Osteocyte (in vitro differentiated cells): ENCODE measurements at regions not wholly inside any gene's neighbourhood (a gene's known extent, or its start where the extent isn't known, plus 50 kb on each side); places are given as distances from the start of the nearest gene placed in this dataset.
"Not testable (repeated sequence)": the region's sequence is repeated elsewhere in the genome, so short reads cannot be mapped to it uniquely, and the experiment has no call there.

Source experiments
- DNase-seq: peaks from one replicate; pipeline ENCODE4 v3.0.0; 2021; ENCODE audit warnings: mixed read lengths; ENCODE audit not compliant: unreplicated experiment; ENCODE audit errors: extremely low spot score
- H3K27ac Mint-ChIP-seq: one replicate; pipeline ENCODE4 v1.8.0; 2021; ENCODE audit warnings: mild to moderate bottlenecking, mixed read lengths; ENCODE audit not compliant: unreplicated experiment
- H3K27me3 Mint-ChIP-seq: one replicate; pipeline ENCODE4 v1.8.0; 2021; ENCODE audit warnings: mixed read lengths; ENCODE audit not compliant: unreplicated experiment
- H3K36me3 Mint-ChIP-seq: one replicate; pipeline ENCODE4 v1.8.0; 2021; ENCODE audit warnings: mixed read lengths; ENCODE audit not compliant: unreplicated experiment
- H3K4me1 Mint-ChIP-seq: one replicate; pipeline ENCODE4 v1.8.0; 2021; ENCODE audit warnings: mixed read lengths; ENCODE audit not compliant: unreplicated experiment
- H3K4me3 Mint-ChIP-seq: one replicate; pipeline ENCODE4 v1.8.0; 2021; ENCODE audit warnings: mild to moderate bottlenecking, moderate library complexity, mixed read lengths; ENCODE audit not compliant: unreplicated experiment
- H3K9me3 Mint-ChIP-seq: one replicate; pipeline ENCODE4 v1.8.0; 2021; ENCODE audit warnings: mixed read lengths; ENCODE audit not compliant: unreplicated experiment
- TF ChIP-seq, protein P1 (sequence below): fragments of 200-600 bp; sonication (generic); IDR thresholded peaks from 2 replicates; pipeline ENCODE4 v1.5.0; 2021; ENCODE audit warnings: antibody characterized with exemption, mild to moderate bottlenecking, moderate library complexity

GRCh38 chr10:64039198-64039597, 518.0 kb downstream of the REEP3 start:
- Mint-ChIP-seq H3K27me3 (peaks cover 12% of the 10 kb centered on the region), H3K27ac (no peak overlapping the region), H3K4me3 (no peak overlapping the region), H3K36me3 (no peaks in the 10 kb centered on the region), H3K4me1 (peaks cover 14% of the 10 kb centered on the region), H3K9me3 (no peaks in the 10 kb centered on the region)
- TF ChIP-seq, protein P1, sequence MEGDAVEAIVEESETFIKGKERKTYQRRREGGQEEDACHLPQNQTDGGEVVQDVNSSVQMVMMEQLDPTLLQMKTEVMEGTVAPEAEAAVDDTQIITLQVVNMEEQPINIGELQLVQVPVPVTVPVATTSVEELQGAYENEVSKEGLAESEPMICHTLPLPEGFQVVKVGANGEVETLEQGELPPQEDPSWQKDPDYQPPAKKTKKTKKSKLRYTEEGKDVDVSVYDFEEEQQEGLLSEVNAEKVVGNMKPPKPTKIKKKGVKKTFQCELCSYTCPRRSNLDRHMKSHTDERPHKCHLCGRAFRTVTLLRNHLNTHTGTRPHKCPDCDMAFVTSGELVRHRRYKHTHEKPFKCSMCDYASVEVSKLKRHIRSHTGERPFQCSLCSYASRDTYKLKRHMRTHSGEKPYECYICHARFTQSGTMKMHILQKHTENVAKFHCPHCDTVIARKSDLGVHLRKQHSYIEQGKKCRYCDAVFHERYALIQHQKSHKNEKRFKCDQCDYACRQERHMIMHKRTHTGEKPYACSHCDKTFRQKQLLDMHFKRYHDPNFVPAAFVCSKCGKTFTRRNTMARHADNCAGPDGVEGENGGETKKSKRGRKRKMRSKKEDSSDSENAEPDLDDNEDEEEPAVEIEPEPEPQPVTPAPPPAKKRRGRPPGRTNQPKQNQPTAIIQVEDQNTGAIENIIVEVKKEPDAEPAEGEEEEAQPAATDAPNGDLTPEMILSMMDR: no peak
- no peak for DNase-seq

GRCh38 chr10:64040781-64041180, 519.6 kb downstream of the REEP3 start:
- Mint-ChIP-seq H3K4me1 (peaks cover 14% of the 10 kb centered on the region), H3K4me3 (no peak overlapping the region), H3K36me3 (no peaks in the 10 kb centered on the region), H3K27me3 (peaks cover 10% of the 10 kb centered on the region), H3K9me3 (no peaks in the 10 kb centered on the region), H3K27ac (no peak overlapping the region)
- TF ChIP-seq, protein P1: no peak
- no peak for DNase-seq

GRCh38 chr10:64041185-64041988, 520.2 kb downstream of the REEP3 start:
- TF ChIP-seq, protein P1: peak; percentile 100
- H3K4me1 Mint-ChIP-seq: peaks cover 12% of the 10 kb centered on the region
- no peak overlapping the region for H3K4me3 Mint-ChIP-seq
- H3K27me3 Mint-ChIP-seq: peaks cover 6% of the 10 kb centered on the region
- no peaks in the 10 kb centered on the region for H3K9me3 Mint-ChIP-seq
- no peak overlapping the region for H3K27ac Mint-ChIP-seq
- H3K36me3 Mint-ChIP-seq: no peaks in the 10 kb centered on the region
- no peak for DNase-seq

DNA sequence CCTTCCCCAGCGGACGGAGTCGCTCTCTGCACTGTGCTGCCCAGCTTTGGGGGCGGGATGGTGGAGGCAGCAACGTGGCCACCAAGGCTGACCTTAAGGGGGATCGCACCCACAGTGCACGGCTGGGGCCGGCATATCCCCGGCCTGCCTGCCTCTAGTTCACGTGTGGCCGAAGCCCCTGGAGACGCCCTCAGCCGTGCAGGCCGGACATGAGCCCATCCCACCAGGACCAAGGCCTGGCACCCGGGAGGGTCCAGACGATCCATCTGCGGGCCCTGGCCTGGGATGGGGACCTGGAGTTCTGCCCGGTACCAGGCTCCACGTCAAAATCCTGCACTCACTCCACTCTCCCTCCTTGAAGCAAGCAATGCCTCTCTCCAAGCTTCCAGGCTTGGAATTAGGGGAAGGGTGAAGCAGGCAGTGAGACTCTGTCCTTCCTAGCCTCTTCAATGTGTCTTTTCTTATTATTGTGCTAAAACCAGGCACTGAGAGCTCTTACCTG, 520.8 kb downstream of the REEP3 start:
- H3K9me3 Mint-ChIP-seq: no peaks in the 10 kb centered on the region
- peaks cover 6% of the 10 kb centered on the region for H3K4me1 Mint-ChIP-seq
- no peak overlapping the region for H3K27ac Mint-ChIP-seq
- H3K27me3 Mint-ChIP-seq: peaks cover 2% of the 10 kb centered on the region
- TF ChIP-seq, protein P1: no peak
- H3K36me3 Mint-ChIP-seq: no peaks in the 10 kb centered on the region
- DNase-seq: no peak
- H3K4me3 Mint-ChIP-seq: no peak overlapping the region

GRCh38 chr10:64044098-64044497, 522.9 kb downstream of the REEP3 start:
- Mint-ChIP-seq H3K27ac (no peak overlapping the region), H3K27me3 (peaks cover 13% of the 10 kb centered on the region), H3K4me3 (no peak overlapping the region), H3K36me3 (no peaks in the 10 kb centered on the region), H3K9me3 (no peaks in the 10 kb centered on the region), H3K4me1 (peaks cover 3% of the 10 kb centered on the region)
- TF ChIP-seq, protein P1: no peak
- no peak for DNase-seq

DNA sequence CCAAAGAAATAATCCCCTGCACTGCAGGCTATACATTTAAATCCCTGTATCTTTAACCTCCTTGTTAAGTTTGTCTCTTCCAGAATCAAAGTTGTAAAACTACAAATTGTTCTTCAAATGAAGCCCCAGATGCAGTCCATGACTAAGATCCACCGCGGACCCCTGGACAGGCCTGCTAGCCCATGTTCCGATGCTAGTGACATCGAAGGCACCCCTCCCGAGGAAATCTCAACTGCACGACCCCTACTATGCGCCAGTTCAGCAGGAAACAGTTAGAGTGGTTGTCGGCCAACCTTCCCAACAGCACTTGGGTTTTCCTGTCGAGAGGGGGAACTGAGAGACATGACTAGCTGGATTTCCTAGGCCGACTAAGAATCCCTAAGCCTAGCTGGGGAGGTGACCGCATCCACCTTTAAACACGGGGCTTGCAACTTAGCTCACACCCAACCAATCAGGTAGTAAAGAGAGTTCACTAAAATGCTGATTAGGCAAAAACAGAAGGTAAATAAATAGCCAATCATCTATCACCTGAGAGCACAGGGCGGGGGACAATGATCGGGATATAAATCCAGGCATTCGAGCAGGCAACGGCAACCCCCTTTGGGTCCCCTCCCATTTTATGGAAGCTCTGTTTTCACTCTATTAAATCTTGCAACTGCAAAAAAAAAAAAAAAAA, 523.9 kb downstream of the REEP3 start:
- peaks cover 14% of the 10 kb centered on the region for H3K27me3 Mint-ChIP-seq
- not testable (repeated sequence) for H3K4me3 Mint-ChIP-seq, H3K36me3 Mint-ChIP-seq, H3K27ac Mint-ChIP-seq, DNase-seq, H3K9me3 Mint-ChIP-seq, H3K4me1 Mint-ChIP-seq
